GM10248 (cell line): ENCODE measurements at regions not wholly inside any gene's neighbourhood (a gene's known extent, or its start where the extent isn't known, plus 50 kb on each side); places are given as distances from the start of the nearest gene placed in this dataset.

Experiments
- CTCF ChIA-PET: fragments of 300-600 bp; sonication (Branson Sonifier 250); formaldehyde crosslinking; extraction: SDS; loops from one replicate; lab custom pipeline; 2021; ENCODE audit warnings: antibody characterized with exemption; lab: Yijun Ruan, JAX
- POLR2A ChIA-PET: fragments of 350-650 bp; sonication (Branson Sonifier 250); formaldehyde crosslinking; extraction: SDS; loops from one replicate; lab custom pipeline; 2020; ENCODE audit warnings: antibody characterized with exemption; lab: Yijun Ruan, JAX
- DNase-seq: peaks from one replicate; pipeline ENCODE4 v3.0.0; 2012; ENCODE audit errors: extremely low spot score
- CTCF ChIP-seq: IDR thresholded peaks from 2 replicates; pipeline ENCODE4 v1.5.1; 2012; ENCODE audit warnings: mild to moderate bottlenecking, low read depth; ENCODE audit errors: extremely low read depth, missing control alignments, control extremely low read depth

- TF ChIP-seq CTCF: no peak
- DNase-seq: no peak
- ChIA-PET CTCF (no interaction called here), POLR2A (no interaction called here)
These were observed 364.8 kb downstream of the SOX9 start for GRCh38 chr17:72485596-72485995.

GRCh38 chr17:72486806-72487205 lies 366.0 kb downstream of the SOX9 start:
- DNase-seq: no peak
- POLR2A ChIA-PET: no interaction called here
- CTCF ChIA-PET: interaction anchor here (1.0 kb wide), 1 partner anchor 70 kb away, joined by 3 read pairs; no protein-coding TSS in a partner anchor
- TF ChIP-seq CTCF: no peak

- ChIA-PET CTCF (interaction anchor here (1.0 to 4.1 kb wide), 3 partner anchors 11 to 69 kb away, joined by 3 to 20 read pairs (median 3); no protein-coding TSS in a partner anchor), POLR2A (no interaction called here)
- TF ChIP-seq CTCF: no peak
These were observed 367.1 kb downstream of the SOX9 start for GRCh38 chr17:72487731-72488494.

GRCh38 chr17:72488555-72489271 lies 367.9 kb downstream of the SOX9 start:
- CTCF ChIA-PET: interaction anchor here (1.1 to 4.1 kb wide), 3 partner anchors 9 to 25 kb away, joined by 3 to 20 read pairs (median 3); no protein-coding TSS in a partner anchor
- POLR2A ChIA-PET: no interaction called here
- no peak for DNase-seq
- no peak for TF ChIP-seq CTCF

More at GRCh38 chr17:72487731-72488494, 367.1 kb downstream of the SOX9 start:
- DNase-seq: no peak

GRCh38 chr17:72489272-72489641 lies 368.4 kb downstream of the SOX9 start:
- CTCF ChIA-PET: interaction anchor here (0.8 to 4.1 kb wide), 7 partner anchors 9 to 52 kb away, joined by 3 to 20 read pairs (median 3); no protein-coding TSS in a partner anchor
- POLR2A ChIA-PET: no interaction called here
- no peak for DNase-seq
- no peak for TF ChIP-seq CTCF

- ChIA-PET CTCF (interaction anchor here (1.1 to 4.1 kb wide), 4 partner anchors 8 to 34 kb away, joined by 3 to 20 read pairs (median 4); no protein-coding TSS in a partner anchor), POLR2A (no interaction called here)
- no peak for DNase-seq
- no peak for TF ChIP-seq CTCF
These were observed 370.3 kb downstream of the SOX9 start for GRCh38 chr17:72491102-72491501.
